SJSA1 (cell line): ENCODE measurements at regions not wholly inside any gene's neighbourhood (a gene's known extent, or its start where the extent isn't known, plus 50 kb on each side); places are given as distances from the start of the nearest gene placed in this dataset.

Source experiments
- DNase-seq, 2 experiments: peaks; one replicate each; pipeline ENCODE4 v3.0.0-alpha.2; 2015 to 2020; ENCODE audit warnings: low spot score in 2 of 2, low read depth in 1 of 2
- H3K27ac ChIP-seq: fragments of 250-450 bp; sonication (Bioruptor Pico); 2 replicates; pipeline ENCODE4 v1.5.1; 2020; ENCODE audit warnings: mild to moderate bottlenecking, moderate library complexity
- H3K27me3 ChIP-seq: fragments of 250-450 bp; sonication (Bioruptor Pico); replicated peaks from 2 replicates; pipeline ENCODE4 v1.5.1; 2020; ENCODE audit warnings: mild to moderate bottlenecking, moderate library complexity
- H3K36me3 ChIP-seq: fragments of 250-450 bp; sonication (Bioruptor Pico); 2 replicates; pipeline ENCODE4 v1.5.1; 2020; ENCODE audit warnings: mild to moderate bottlenecking
- H3K4me1 ChIP-seq: fragments of 250-450 bp; sonication (Bioruptor Pico); replicated peaks from 2 replicates; pipeline ENCODE4 v1.6.1; 2021; ENCODE audit warnings: mild to moderate bottlenecking
- H3K4me3 ChIP-seq: fragments of 250-450 bp; sonication (Bioruptor Pico); 2 replicates; pipeline ENCODE4 v1.5.1; 2020; ENCODE audit warnings: mild to moderate bottlenecking
- H3K9me3 ChIP-seq: fragments of 250-450 bp; sonication (Bioruptor Pico); replicated peaks from 2 replicates; pipeline ENCODE4 v1.5.1; 2020; ENCODE audit warnings: mild to moderate bottlenecking

DNA sequence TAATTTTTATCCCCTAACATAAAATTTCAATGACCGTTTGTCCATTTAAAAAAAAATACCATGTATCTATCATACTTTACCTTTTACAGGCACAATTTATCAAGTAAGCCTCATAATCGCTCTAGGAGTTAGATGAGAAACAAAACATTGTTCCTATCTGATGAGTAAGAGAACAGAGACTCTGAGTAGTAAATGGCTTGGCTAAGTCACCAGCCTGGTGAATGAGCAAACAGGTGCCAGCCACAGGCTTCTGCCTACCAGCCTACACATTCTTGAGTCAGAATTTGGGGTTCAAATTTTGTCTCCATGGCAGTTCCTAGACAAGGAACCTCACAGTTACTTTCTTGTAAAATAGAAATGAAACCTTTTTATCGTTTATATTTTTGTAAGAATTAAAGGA lies 235.4 kb downstream of the HGF start:
- no peak overlapping the region for H3K4me3 ChIP-seq
- H3K27ac ChIP-seq, result no peak overlapping the region
- DNase-seq, result no peak
- no peaks in the 10 kb centered on the region for H3K9me3 ChIP-seq
- no peaks in the 10 kb centered on the region for H3K4me1 ChIP-seq
- no peaks in the 10 kb centered on the region for H3K36me3 ChIP-seq
- H3K27me3 ChIP-seq, result no peaks in the 10 kb centered on the region

- H3K27me3 ChIP-seq, result no peaks in the 10 kb centered on the region
- no peaks in the 10 kb centered on the region for H3K36me3 ChIP-seq
- no peak overlapping the region for H3K4me3 ChIP-seq
- no peaks in the 10 kb centered on the region for H3K9me3 ChIP-seq
- no peak overlapping the region for H3K27ac ChIP-seq
- DNase-seq, result no peak
- H3K4me1 ChIP-seq, result no peaks in the 10 kb centered on the region
These were observed 235.9 kb downstream of the HGF start for GRCh38 chr7:81533931-81534330.

- Histone ChIP-seq H3K27ac (no peak overlapping the region), H3K36me3 (no peaks in the 10 kb centered on the region), H3K4me3 (no peak overlapping the region), H3K27me3 (no peaks in the 10 kb centered on the region), H3K9me3 (no peaks in the 10 kb centered on the region), H3K4me1 (no peaks in the 10 kb centered on the region)
- DNase-seq, result no peak
These were observed 236.4 kb downstream of the HGF start for GRCh38 chr7:81533426-81533825.

- DNase-seq, result no peak
- no peaks in the 10 kb centered on the region for H3K4me1 ChIP-seq
- H3K27ac ChIP-seq, result no peak overlapping the region
- no peaks in the 10 kb centered on the region for H3K9me3 ChIP-seq
- no peak overlapping the region for H3K4me3 ChIP-seq
- H3K36me3 ChIP-seq, result no peaks in the 10 kb centered on the region
- no peaks in the 10 kb centered on the region for H3K27me3 ChIP-seq
These were observed 240.1 kb downstream of the HGF start for GRCh38 chr7:81529785-81530184.

DNA sequence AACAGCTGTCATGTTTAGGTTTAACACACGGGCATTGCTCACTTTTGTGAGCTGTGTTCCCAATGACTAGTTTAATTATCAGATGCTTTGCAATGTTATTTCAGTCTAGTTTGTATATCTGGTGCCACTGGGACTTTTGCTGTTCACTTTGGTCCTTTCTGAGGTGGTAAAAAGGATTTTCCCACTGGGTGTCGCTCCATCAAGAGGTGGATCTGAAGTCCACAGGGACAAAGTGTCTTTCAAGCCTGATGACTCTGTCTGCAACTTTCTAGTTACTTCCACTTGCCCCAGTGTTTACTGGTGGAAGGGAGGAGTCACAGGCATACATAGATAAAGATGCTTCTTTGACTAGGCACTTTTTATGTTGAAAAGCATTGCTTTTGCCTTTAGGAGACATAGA lies 242.2 kb downstream of the HGF start:
- DNase-seq, result no peak
- H3K27ac ChIP-seq, result no peak overlapping the region
- no peaks in the 10 kb centered on the region for H3K27me3 ChIP-seq

GRCh38 chr7:81526971-81527370 lies 242.9 kb downstream of the HGF start:
- Histone ChIP-seq H3K36me3 (no peaks in the 10 kb centered on the region), H3K4me1 (no peaks in the 10 kb centered on the region), H3K9me3 (no peaks in the 10 kb centered on the region), H3K27me3 (no peaks in the 10 kb centered on the region), H3K27ac (no peak overlapping the region), H3K4me3 (no peak overlapping the region)
- no peak for DNase-seq

More for the DNA sequence above, 242.2 kb downstream of the HGF start:
- H3K9me3 ChIP-seq, result no peaks in the 10 kb centered on the region
- no peak overlapping the region for H3K4me3 ChIP-seq
- H3K36me3 ChIP-seq, result no peaks in the 10 kb centered on the region
- H3K4me1 ChIP-seq, result no peaks in the 10 kb centered on the region

DNA sequence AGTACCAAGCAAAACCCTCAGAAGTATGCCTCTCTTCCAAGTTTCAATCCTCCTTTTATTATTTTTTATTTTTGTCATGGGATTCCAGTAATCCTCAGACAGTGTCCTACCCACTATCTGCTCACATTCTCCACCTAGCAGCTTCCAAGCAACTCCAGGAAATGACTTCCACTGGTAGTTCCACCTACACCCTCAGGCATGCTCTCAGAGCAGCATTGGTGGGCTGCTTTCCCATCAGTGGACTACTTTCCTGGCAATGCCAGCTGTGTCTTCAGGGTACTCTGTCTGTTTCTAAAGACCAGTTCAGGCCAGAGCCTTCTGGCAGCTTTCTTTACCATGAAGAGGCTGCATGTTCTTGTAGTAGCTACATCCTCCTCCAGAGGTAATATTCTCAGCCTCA lies 244.0 kb downstream of the HGF start:
- no peaks in the 10 kb centered on the region for H3K4me1 ChIP-seq
- H3K4me3 ChIP-seq, result no peak overlapping the region
- H3K27ac ChIP-seq, result no peak overlapping the region
- H3K36me3 ChIP-seq, result no peaks in the 10 kb centered on the region
- no peaks in the 10 kb centered on the region for H3K27me3 ChIP-seq
- no peak for DNase-seq
- no peaks in the 10 kb centered on the region for H3K9me3 ChIP-seq

DNA sequence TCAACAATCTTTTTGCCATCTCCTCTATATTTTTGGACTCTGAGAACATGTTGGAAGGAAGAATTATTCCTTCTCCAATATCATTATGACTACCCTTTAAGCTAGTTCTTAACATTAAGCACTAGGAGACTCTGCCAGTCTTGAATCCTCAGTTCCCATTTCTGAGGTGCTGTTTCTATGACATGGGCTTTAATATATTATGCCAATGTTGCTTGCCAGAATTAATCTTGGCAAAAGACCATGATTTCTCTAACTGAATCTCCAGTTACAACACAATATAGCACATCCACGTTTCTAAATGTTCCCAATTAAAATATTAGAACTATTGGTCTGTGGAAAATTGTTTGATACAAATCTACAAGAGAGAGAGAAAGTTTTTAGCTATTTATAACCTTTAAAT lies 250.0 kb downstream of the HGF start:
- no peak overlapping the region for H3K4me3 ChIP-seq
- H3K36me3 ChIP-seq, result no peaks in the 10 kb centered on the region
- no peaks in the 10 kb centered on the region for H3K27me3 ChIP-seq
- H3K27ac ChIP-seq, result no peak overlapping the region
- H3K4me1 ChIP-seq, result no peaks in the 10 kb centered on the region
- no peak for DNase-seq
- H3K9me3 ChIP-seq, result no peaks in the 10 kb centered on the region

DNA sequence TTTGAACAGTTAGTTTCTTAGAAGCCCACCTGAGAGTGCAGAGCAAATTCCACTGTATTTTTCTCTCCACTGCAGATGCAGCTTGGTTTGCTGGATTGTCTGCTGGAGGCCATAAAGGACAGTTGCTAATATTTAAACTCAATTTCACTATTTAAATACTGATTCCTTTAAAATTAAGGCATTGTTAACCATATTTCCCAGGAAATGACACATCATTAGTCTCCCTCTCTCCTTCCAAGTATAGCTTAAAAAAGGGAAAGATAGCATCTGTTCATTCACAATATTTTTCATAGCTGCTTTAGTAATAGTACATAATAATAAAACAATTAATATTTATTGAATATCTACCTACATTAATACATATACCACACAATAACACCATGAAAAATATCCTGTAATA lies 252.9 kb downstream of the HGF start:
- DNase-seq, result no peak
- Histone ChIP-seq H3K9me3 (no peaks in the 10 kb centered on the region), H3K4me1 (no peaks in the 10 kb centered on the region), H3K36me3 (no peaks in the 10 kb centered on the region), H3K4me3 (no peak overlapping the region), H3K27me3 (no peaks in the 10 kb centered on the region), H3K27ac (no peak overlapping the region)

DNA sequence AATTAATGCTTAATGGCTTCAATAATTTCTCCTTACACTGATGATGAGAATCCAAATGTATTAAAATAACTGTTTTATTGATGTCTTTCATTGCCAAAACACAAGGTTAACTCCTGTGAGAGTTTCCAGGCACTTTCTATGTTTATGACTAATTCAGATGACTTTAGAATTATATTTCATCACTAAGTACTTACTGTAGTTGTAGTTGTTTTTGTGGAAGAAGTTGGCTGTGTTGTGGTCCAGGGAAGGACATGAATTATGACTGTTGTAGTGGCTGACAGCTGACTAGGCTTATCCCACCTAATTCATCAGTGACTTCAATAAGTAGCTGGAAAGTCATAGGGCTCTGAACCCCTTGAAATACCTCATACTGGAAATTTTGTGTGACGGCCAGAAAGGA lies 254.8 kb downstream of the HGF start:
- DNase-seq, result no peak
- Histone ChIP-seq H3K9me3 (no peaks in the 10 kb centered on the region), H3K27me3 (no peaks in the 10 kb centered on the region), H3K4me1 (no peaks in the 10 kb centered on the region), H3K36me3 (no peaks in the 10 kb centered on the region), H3K4me3 (no peak overlapping the region), H3K27ac (no peak overlapping the region)

DNA sequence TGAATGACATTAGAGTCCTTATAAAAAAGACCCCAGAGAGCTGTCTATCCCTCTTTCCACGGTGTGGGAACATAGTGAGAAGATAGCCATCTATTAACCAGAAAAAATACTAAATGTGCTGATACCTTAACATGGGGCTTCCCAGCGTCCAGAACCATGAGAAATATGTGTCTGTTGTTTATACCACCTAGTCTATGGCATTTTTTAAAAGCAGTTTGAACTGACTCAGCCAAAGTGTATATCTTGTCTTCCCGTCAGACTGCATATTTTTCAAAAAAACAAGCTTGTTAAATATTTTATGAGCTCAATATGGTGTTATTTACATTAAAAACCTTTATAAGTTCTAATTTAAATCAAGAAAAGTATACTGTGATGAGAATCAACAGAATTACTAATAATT lies 255.3 kb downstream of the HGF start:
- Histone ChIP-seq H3K27me3 (no peaks in the 10 kb centered on the region), H3K4me1 (no peaks in the 10 kb centered on the region), H3K4me3 (no peak overlapping the region), H3K27ac (no peak overlapping the region), H3K36me3 (no peaks in the 10 kb centered on the region), H3K9me3 (no peaks in the 10 kb centered on the region)
- no peak for DNase-seq

DNA sequence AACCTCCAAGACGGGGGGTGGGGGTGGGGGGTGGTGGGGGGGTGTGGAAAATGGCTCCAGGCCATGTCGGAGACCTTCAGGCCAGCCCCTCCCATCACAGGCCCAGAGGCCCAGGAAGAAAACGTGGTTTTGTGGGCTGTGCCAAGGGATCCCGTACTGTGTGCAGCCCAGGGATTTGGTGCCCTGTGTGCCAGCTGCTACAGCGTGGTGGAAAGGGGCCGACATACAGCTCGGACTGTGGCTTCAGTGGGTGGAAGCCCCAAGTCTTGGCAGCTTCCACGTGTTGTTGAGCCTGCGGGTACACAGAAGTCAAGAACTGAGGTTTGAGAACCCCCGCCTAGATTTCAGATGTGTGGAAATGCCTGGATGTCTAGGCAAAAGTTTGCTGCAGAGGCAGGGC lies 259.7 kb downstream of the HGF start:
- no peaks in the 10 kb centered on the region for H3K27me3 ChIP-seq
- no peaks in the 10 kb centered on the region for H3K36me3 ChIP-seq
- DNase-seq, result no peak

DNA sequence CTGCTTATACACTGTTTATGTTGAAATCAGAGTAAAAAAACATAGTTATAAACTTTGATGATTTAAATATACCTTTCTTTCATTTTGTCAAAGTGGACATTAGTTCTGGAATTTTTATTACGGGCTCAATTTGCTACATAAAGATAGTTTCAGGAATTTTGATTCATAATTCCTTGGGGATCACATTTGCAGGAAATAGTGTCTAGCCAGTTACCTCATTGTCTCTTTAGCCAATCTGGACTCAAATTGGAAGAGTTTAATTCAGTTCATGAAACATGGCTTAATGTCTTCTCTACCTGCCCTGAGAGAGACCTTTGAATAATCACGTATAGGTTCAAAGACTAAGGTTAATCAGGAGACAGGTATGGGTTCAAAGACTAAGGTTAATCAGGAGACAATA lies 262.6 kb downstream of the HGF start:
- DNase-seq, result no peak
- Histone ChIP-seq H3K27ac (no peak overlapping the region), H3K9me3 (no peaks in the 10 kb centered on the region), H3K4me3 (no peak overlapping the region), H3K27me3 (no peaks in the 10 kb centered on the region), H3K36me3 (no peaks in the 10 kb centered on the region), H3K4me1 (no peaks in the 10 kb centered on the region)

More for the DNA sequence above, 259.7 kb downstream of the HGF start:
- Histone ChIP-seq H3K27ac (no peak overlapping the region), H3K4me1 (no peaks in the 10 kb centered on the region), H3K9me3 (no peaks in the 10 kb centered on the region), H3K4me3 (no peak overlapping the region)

DNA sequence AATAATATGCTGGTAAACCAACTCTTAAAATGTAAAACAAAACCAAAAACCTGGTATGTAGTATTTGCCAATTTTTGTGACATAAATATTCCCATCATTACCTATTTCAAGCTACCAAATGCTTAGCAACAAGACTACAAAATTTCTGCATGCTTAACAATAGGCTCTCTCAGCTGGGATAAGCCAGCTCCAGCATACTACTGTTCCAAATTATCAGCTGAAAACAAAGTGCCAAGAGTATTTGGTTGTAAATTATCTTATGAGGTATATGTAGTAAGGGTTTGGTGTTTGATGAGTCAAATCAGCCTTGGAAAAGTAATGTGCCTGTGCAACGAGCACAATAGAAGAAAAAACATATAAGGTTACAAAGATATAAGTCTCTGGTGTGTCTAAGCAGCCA lies 263.2 kb downstream of the HGF start:
- H3K36me3 ChIP-seq, result no peaks in the 10 kb centered on the region
- no peaks in the 10 kb centered on the region for H3K4me1 ChIP-seq
- no peak for DNase-seq
- no peak overlapping the region for H3K4me3 ChIP-seq
- no peaks in the 10 kb centered on the region for H3K9me3 ChIP-seq
- no peaks in the 10 kb centered on the region for H3K27me3 ChIP-seq
- no peak overlapping the region for H3K27ac ChIP-seq

- no peak for DNase-seq
- no peaks in the 10 kb centered on the region for H3K9me3 ChIP-seq
- H3K36me3 ChIP-seq, result no peaks in the 10 kb centered on the region
- no peak overlapping the region for H3K27ac ChIP-seq
- H3K4me3 ChIP-seq, result no peak overlapping the region
- peaks cover 5% of the 10 kb centered on the region for H3K4me1 ChIP-seq
- H3K27me3 ChIP-seq, result no peaks in the 10 kb centered on the region
These were observed 266.1 kb downstream of the HGF start for GRCh38 chr7:81503771-81504170.
